ENCODE measurements at regions not wholly inside any gene's neighbourhood (a gene's known extent, or its start where the extent isn't known, plus 50 kb on each side); places are given as distances from the start of the nearest gene placed in this dataset.
"Not testable (repeated sequence)": the region's sequence is repeated elsewhere in the genome, so short reads cannot be mapped to it uniquely, and the experiment has no call there.

- no peak for TF ChIP-seq CTCF (conservative IDR thresholded peaks at IDR 0.05)
- Mint-ChIP-seq H3K4me1 (ENCODE audit: unreplicated experiment) (no peaks in the 10 kb centered on the region), H3K36me3 (no peaks in the 10 kb centered on the region), H3K9me3 (no peaks in the 10 kb centered on the region), H3K27ac (no peak overlapping the region), H3K27me3 (no peaks in the 10 kb centered on the region), H3K4me3 (no peak overlapping the region)
- DNase-seq (ENCODE audit: extremely low spot score, unreplicated experiment), result no peak
Measured at GRCh38 chr18:30613467-30613801, 429.1 kb downstream of the DSC3 start.

GRCh38 chr18:30601541-30601940 lies 441.0 kb downstream of the DSC3 start:
- Mint-ChIP-seq H3K27ac (no peak overlapping the region), H3K36me3 (no peaks in the 10 kb centered on the region), H3K4me1 (ENCODE audit: unreplicated experiment) (no peaks in the 10 kb centered on the region), H3K27me3 (no peaks in the 10 kb centered on the region), H3K4me3 (no peak overlapping the region), H3K9me3 (no peaks in the 10 kb centered on the region)
- no peak for TF ChIP-seq CTCF (conservative IDR thresholded peaks at IDR 0.05)
- no peak for DNase-seq (ENCODE audit: extremely low spot score, unreplicated experiment)

GRCh38 chr18:30597202-30597601 lies 445.3 kb downstream of the DSC3 start:
- no peak for TF ChIP-seq CTCF (conservative IDR thresholded peaks at IDR 0.05)
- H3K9me3 Mint-ChIP-seq, result no peaks in the 10 kb centered on the region
- no peak overlapping the region for H3K27ac Mint-ChIP-seq
- no peaks in the 10 kb centered on the region for H3K36me3 Mint-ChIP-seq
- H3K4me3 Mint-ChIP-seq, result no peak overlapping the region
- no peak for DNase-seq (ENCODE audit: extremely low spot score, unreplicated experiment)
- H3K4me1 Mint-ChIP-seq (ENCODE audit: unreplicated experiment), result no peaks in the 10 kb centered on the region
- H3K27me3 Mint-ChIP-seq, result no peaks in the 10 kb centered on the region

GRCh38 chr18:30596635-30597034 lies 445.9 kb downstream of the DSC3 start:
- Mint-ChIP-seq H3K4me3 (no peak overlapping the region), H3K36me3 (no peaks in the 10 kb centered on the region), H3K27ac (no peak overlapping the region), H3K27me3 (no peaks in the 10 kb centered on the region), H3K9me3 (no peaks in the 10 kb centered on the region), H3K4me1 (ENCODE audit: unreplicated experiment) (no peaks in the 10 kb centered on the region)
- no peak for DNase-seq (ENCODE audit: extremely low spot score, unreplicated experiment)
- no peak for TF ChIP-seq CTCF (conservative IDR thresholded peaks at IDR 0.05)

- Mint-ChIP-seq H3K27me3 (no peaks in the 10 kb centered on the region), H3K36me3 (no peaks in the 10 kb centered on the region)
Measured at GRCh38 chr18:30595942-30596341, 446.6 kb downstream of the DSC3 start.

GRCh38 chr18:30594911-30595310 lies 447.6 kb downstream of the DSC3 start:
- H3K27me3 Mint-ChIP-seq; H3K9me3 Mint-ChIP-seq; H3K36me3 Mint-ChIP-seq; DNase-seq (ENCODE audit: extremely low spot score, unreplicated experiment); H3K27ac Mint-ChIP-seq; H3K4me3 Mint-ChIP-seq; H3K4me1 Mint-ChIP-seq (ENCODE audit: unreplicated experiment): not testable (repeated sequence)

More at GRCh38 chr18:30595942-30596341, 446.6 kb downstream of the DSC3 start:
- H3K9me3 Mint-ChIP-seq, result no peaks in the 10 kb centered on the region
- no peak for TF ChIP-seq CTCF (conservative IDR thresholded peaks at IDR 0.05)
- no peak overlapping the region for H3K27ac Mint-ChIP-seq
- H3K4me1 Mint-ChIP-seq (ENCODE audit: unreplicated experiment), result no peaks in the 10 kb centered on the region
- H3K4me3 Mint-ChIP-seq, result no peak overlapping the region
- no peak for DNase-seq (ENCODE audit: extremely low spot score, unreplicated experiment)
